DMS53 (cell line): ENCODE measurements at regions not wholly inside any gene's neighbourhood (a gene's known extent, or its start where the extent isn't known, plus 50 kb on each side); places are given as distances from the start of the nearest gene placed in this dataset.
"Not testable (repeated sequence)": the region's sequence is repeated elsewhere in the genome, so short reads cannot be mapped to it uniquely, and the experiment has no call there.

ENCODE experiments used
- DNase-seq: peaks from one replicate; lab custom pipeline; 2025; lab: John Stamatoyannopoulos, UW

DNA sequence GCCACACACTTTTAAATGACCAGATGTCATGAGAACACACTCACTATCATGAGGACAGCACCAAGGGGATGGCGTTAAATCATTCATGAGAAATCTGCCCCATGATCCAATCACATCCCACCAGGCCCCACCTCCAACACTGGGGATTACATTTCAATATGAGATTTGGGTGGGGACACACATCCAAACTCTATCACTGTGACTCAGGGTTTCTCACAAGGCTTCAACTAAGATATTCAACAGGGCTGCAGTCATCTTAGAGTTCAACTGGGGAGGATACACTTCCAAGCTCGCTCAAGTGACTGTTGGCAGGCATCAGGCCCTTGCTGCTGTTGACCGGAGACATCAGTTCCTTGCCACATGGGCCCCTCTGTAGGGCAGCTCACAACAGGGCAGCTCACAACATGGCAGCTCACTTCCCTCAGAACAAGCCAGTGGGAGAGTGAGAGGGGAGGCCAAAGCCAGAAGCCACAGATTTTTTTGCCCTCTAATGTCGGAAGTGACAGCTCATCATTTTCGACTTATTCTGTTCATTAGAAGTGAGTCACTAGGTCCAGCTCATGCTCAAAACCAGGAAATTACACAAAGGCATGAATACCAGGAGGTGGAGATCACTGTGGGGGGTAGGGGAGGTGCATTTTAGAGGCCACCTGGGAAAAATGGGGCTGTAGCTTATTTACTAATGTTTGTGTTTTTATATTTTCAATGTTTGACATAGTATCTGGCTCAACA is 50.8 kb upstream of the PTHLH start:
- DNase-seq, result peak; percentile 93

DNA sequence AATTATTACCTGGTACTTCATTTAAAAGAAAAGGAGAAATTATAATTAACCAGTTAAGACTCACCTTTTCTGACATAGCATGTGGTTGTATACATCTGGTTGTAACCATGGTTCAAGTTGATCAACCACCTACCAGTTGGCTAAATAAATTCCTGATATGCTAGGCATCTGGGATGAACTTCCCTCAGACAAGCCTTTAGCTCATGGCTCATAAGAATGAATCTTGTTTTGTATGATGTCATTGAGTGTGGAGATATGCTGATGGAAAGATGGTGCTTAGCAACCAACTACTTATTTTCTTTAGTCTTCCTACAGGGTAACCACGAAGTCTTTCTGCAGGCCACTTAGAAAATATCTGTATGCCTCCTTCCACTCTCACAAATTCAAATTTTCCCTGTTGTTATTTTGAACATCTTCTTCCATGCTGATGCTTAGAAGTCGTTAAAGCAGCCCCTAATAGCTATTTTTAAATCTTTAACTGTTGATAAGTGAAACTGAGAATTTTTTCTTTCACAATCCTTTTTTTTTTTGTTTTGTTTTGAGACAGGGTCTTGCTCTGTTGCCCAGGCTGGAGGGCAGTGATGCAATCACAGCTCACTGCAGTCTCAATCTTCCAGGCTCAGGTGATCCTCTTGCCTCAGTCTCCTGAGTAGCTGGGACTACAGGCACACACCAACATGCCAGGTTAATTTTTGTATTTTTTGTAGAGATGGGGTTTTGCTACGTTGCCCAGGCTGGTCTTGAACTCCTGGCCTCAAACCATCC is 51.9 kb upstream of the PTHLH start:
- DNase-seq, result peak; percentile 82

DNA sequence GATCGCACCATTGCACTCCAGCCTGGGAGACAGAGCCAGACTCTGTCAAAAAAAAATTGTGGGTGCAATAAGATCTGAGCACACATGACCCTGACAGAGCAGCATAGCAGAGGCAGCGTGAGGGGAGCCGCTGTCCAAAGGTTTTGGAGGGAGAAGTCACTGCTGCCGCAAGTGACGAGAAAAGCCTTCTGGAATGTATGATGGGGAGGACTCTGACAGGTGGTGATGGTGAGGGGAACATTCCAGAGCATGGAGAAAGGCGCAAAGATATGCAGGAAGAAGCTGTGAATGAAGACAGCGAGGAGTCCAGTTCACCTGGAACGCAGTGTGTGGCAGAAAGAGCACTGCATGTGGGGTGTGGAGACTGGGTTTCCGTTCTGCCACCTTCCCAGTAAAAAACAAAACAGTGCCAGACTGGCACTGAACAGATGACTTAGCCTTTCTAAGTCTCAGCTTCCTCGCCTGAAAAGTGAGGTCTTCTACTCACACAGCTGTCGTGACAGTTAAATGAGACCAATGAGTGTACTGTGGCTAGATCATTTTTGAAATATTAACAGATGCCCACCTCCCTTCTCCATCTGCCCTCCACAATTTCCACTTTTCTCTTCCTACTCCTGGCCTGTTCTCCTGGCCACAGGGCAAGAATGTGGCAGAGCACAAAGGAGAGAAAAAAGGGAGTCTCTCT is 53.4 kb upstream of the PTHLH start:
- DNase-seq, result no peak

DNA sequence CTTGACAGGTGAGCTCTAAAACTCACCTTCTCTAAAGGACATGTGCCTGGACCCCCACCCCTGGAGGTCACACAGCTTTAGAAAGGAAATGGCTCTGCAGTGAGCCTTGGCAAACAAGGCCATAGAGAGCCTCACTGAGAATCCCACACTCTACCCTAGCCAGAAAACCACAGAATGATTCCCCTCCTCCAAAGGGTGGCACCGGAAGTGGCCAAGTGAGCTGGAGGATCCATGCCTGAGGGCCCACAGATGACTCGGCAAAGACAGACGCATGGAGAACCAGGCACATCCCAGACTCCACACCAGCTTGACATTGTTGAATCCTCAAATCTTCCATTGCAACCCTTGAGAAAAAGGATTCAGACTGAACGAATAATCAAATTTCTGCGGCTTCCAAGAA is 54.2 kb upstream of the PTHLH start:
- DNase-seq, result peak; percentile 74

DNA sequence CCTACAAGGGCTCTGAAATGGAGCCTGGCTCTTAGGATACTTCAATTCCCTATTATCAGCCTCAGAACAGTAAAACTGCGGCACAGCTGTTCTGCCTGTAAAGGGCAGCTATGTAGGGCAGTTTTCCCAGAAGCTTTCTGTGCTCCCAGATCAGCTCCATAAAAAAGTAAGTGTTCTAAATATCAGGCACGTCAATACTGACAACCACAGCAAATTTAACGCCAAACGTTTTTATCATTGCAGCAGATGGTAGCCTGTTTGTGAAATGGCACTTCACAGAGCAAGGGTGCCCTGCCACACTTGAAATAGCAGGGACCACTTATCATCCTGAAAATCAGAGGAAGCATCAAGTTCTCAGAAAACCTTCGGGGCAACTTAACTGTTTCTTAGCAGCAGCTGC is 54.8 kb upstream of the PTHLH start:
- DNase-seq, result no peak

DNA sequence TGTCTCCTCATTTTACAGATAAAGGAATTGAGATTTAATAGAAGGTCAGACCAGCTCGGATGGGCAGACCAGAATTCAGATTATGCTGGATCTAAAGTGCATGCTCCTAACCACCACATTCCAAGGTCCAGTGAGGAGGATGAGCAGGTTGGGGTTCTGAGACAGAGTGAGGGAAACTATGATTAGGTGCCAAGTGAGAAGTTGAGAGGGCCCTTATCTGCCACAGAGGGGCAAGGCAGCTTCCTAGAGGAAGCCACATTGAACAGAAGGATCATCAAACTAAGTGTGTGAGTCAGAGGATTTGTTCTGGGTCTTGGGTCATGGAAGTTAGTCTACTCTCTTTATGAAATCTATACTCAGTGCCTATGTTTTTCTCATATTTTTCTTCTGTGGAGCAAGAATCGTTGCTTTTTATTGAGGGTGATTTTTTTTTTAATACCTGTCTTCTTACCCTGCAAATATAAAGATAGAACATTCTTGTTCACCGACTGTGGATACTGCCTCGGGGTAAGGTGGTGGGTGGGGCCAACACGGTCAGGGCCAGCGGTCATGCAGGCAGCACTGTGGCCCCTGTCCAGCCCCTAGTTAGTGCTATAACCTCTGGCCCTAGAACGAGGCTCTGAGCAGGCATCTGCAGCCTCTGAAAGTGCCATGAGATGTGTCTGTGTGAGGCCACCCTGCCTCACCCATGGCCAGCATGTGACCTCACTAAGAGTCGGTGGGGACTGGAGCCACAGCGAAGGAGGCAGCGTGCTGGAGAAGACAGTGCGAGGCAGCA is 55.6 kb upstream of the PTHLH start:
- peak; percentile 35 for DNase-seq

DNA sequence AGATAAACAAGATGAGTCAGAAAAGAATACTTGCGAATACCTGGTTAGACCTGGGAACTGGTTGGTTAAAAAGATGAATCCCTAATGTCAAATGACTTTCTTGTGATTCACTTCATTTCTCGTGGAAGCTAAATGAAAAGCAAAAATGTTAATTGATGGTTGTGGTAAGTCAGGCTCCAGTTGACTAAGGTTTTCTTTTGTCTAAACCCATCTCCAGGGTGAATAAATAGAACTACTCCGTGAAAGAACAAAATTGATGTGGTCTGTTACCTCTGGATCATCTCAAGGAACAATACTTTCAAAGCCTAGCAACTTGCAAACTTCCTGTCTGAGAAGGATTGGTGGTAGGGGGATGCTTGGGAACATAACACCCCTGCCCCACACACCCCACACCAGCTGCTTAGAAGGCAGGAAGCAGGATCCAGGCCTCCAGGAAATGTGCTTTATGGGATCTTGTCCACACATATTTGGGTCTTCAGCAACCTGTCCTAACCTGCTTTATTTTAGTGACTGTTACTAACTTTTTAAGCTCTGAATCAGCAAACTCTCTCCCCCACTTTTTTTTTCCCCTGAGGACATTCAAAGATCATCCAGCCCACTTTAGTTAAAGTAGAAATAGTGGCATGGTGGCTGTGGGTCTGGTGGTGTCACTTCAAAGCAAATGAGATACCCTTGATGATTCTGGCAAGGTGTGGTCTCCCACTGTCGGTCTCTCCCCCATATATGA is 60.4 kb upstream of the PTHLH start:
- DNase-seq, result no peak

DNA sequence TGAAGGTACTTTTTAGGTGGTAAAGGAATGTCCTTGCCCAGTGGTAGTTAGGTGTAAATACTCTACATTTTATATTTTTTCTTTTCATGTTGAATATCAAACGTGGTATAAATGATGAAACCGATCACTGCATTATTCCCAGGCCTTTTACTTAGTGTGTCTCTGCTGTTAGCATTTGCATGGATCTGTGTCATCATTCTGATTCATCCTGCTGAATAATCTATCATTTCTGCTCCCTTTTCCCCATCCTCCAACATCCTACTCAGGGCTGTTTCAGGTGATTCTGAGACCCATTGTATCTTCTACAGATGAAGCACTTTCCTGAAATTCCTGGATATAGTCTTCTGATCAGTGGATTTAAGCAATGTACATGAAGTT is 61.0 kb upstream of the PTHLH start:
- DNase-seq, result peak; percentile 30

DNA sequence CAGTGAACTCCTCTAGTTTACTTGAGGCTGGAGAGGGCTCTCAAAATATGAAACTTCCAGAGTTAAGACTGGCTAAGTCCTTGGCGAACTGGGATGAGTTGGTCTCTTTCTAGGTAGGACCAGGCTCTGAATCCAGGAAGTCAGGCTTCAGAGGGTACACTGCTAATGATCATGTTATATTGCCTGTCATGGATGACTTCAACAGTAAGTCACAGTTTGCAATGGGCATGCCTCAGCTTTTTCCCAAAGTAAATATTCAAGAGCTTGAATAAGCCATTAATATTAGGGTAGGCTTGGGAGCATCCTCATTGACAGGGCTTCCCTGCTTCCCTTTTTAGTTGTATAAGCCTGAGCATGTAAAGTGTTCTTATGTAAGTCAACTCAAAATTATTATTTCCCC is 61.7 kb upstream of the PTHLH start:
- peak; percentile 78 for DNase-seq

DNA sequence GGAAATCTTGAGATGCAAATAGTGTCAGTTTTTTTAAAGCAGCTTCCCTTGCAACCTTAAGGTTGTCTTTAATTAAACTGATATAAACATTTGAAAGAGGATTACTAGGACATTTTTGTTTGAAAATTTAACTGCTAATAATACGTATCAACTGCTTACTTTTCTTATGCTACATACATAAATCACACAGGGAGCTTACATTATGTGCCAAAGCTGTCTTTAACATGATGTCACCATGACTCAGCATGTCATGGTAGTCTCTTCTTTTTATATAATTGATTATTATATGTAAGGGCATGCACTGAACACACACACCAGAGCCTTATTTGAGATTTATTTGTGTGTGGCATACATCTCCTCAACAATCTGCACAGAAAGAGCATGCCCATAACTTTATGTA is 63.0 kb upstream of the PTHLH start:
- peak; percentile 84 for DNase-seq

DNA sequence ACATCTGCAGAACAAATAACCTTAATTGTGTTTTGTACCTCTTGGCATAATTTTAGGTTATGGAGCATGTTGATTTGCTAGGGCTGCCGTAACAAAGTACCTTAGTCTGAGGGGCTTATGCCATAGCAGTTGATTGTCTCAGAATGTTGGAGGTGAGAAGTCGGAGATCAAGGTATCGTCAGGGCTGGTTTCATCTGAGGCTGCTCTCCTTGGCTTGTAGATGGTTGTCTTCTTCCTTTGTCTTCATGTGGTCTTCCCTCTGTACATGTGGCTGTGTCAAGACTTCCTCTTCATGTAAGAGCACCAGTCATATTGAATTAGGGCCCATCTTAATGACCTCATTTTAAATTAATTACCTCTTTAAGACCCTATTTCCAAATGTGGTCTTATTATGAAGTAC is 64.4 kb upstream of the PTHLH start:
- DNase-seq, result no peak

DNA sequence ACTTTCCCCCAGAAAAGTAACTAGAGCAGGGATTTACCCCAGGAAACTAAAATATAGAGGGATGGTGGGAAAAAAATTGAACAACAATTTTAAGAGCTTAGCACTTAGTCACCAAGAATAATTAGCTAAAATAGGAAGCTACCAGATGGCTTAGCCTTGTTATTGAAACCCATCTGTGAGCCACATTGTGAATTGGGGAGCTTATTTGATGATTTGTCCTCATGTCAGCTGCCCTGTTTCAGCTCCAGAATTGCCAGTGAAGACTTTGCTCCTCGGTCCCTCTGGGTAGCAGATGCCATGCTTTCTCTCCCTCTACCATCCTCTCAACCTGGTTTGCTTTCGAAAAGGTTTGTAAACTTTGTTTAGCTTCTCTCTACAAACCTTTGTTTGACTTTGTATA is 67.7 kb upstream of the PTHLH start:
- DNase-seq, result no peak

DNA sequence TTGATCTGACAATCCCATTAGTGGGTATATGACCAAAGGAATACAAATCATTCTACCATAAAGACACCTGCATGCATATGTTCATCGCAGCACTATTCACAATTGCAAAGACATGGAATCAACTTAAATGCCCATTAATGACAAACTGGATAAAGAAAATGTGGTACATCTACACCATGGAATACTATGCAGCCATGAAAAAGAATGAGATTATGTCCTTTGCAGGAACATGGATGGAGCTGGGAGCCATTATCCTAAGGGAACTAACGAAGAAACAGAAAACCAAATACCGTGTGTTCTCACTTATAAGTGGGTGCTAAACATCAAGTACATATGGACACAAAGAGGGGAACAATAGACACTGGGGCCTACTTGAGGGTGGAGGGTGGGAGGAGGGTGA is 74.1 kb upstream of the PTHLH start:
- not testable (repeated sequence) for DNase-seq

DNA sequence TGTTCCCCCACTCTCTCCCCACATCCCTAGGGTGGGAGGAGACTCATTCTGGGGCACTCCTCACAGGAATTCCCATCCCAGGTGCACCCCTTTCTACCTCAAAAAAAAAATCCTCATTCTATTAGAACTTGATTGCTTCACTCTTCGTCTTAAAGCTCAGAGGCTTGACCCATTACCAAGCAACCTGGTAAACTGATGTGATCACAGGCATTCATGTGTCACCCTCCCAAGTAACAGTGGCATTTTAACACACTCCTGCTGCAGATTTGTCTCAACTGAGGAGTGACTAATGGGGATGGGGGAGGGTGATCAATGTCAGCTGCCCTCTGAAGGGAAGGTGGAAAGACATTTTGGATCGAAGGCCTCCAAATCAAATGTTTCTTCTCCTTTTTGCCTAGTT is 78.1 kb upstream of the PTHLH start:
- no peak for DNase-seq

DNA sequence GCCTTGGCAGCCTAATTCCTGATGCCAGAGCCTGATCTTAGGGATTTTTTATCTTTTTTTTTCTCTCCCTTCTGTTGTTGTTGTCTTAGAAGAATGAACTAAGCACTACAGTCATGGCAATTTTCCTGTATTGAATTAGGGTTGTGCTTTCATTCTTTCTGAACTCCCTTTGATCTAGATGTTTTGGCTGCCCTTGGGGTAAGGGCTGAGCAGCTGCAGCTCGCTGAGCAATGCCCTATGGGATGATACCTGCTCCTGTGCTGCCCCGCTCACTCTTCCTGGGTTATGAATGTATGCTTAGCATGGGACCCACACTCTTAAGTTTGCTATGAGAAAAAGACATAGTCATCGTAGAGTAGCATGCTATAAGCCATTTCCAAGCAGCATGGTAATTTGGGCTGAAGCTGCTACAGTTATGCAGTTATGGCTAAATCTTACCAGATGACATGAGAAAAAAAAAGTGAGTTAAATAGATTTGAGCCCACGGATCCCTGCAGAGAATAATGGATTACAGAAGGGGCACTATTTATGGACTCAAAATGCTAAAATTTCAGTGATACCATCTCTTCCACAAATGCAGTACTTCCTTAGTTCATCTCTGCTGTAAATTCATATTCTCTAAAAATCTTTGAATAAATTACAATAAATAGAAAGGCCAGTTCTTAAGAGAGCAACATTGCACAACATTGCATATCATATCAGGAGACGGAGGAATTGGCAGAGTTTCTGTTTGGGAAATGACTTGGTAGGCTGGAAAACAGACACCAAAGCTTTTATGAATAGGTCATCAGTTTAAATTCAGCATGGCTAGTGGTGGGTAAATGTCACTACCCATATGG is 79.2 kb upstream of the PTHLH start:
- no peak for DNase-seq

DNA sequence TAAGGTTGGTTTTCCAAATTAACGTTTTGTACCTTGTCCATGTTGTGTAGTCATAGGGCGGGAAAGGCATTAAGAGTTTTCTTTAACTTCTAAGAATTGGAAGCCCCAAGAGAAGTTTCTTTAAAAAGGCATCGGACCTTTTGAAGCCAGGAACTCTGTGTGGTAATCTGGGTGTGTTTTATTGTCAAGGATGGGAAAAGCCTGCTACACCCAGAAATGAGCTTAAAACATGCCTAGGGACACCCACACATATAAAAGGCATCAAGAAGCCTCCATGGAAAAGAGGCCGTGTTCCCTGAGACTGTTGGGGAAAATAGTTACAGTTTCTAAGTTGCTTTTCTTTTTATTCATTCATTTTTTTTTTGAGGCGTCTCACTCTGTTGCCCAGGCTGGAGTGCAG is 81.0 kb upstream of the PTHLH start:
- DNase-seq, result no peak

DNA sequence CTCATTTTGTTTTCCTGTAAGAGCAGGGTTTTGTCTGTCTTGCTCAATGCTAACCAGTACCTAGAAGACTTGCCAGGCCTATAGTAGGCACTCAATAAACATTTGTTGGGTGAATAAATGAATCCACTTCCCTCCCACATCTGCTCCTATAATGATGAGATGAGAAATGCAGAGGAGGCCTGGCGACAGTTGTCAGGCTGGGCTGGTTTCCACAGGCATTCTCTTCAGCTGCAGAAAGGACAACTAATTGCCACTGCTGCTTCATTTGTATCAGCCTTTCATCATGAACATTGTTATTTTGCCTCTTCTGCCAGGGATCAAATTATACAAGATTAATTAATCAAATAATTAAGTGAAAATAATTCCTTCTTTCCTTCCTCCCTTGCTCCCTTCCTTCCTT is 82.0 kb upstream of the PTHLH start:
- DNase-seq, result no peak

DNA sequence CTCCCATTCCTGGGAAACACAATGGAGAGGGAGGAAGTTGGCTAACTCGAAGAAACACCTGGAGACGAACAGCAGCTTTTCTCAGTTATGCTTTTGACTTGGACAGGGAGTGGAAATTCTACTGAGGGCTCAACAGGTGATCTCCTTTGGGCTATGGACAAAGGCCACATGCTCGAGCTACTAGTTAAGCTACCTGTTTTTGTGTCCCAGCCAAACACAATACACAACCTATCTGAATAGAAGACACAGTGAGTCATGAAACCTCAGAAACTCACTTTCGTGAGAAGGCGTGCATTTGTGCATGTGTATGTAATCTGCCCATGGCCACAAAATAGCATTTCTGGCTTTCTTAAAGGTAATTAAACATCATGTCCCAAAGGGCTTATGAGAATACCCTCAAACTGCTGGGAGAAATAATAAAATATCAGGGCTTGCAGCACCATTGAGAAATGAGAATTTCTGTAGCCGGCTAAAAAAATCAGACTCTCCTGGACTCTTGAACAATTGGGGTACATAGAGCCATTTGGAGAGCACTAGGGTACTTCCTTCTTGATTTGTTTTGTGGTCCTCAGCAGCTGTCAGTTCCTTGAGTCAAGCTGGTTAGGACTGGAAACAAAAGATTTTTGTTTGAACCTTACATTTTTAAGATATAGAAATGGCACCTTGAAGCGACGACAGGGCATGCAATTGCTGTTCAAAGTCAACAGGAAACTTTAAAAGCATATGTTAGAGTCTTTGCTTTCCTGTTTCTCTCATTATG is 85.5 kb upstream of the PTHLH start:
- DNase-seq, result peak; percentile 30

DNA sequence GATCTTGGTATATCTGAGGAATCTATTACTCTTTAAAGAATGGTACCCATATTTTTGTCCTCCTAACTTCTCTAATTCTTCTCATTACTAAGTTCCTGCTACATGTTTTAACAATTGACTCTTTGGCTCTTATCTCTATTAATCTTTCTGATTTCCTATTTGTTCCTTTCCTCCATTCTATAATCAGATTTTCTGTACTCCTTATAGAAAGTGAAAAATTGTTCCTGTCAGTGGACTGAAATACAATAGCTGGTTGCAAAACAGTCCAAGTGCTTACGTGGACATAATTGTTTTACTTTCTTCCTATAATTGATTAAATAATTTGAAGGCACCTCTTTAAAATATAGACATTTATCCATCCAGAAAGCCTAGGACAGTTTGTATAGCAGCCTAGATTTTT is 86.7 kb upstream of the PTHLH start:
- no peak for DNase-seq

DNA sequence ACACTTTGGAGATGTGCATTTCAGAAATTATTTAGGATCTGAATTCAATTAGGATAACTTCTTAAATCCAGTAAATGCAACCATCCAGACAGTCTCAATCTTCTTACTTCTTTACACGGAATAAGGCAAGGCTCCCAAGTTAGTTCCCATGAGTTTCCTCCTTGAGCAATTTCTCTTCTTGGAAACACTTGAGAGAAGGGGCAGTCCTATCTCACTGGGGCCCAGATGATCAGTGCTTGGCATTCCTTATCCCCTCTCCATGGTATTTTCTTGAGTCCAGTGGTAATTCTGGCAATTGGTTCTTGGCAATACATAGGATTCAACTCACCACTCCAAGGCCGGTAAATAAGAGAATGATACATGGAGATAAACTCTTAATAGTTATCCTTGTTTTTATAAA is 87.1 kb upstream of the PTHLH start:
- DNase-seq, result no peak
